Uterus (tissue), 2 donors: ENCODE measurements at regions not wholly inside any gene's neighbourhood (a gene's known extent, or its start where the extent isn't known, plus 50 kb on each side); places are given as distances from the start of the nearest gene placed in this dataset.

ENCODE experiments used
- CTCF ChIP-seq, 4 experiments: fragments of 200-600 bp in 2 of 4; fragments of 450-650 bp in 2 of 4; sonication (generic) in 2 of 4; IDR thresholded peaks; one replicate each; pipeline ENCODE4 v1.5.1; 2016 to 2019; ENCODE audit warnings: antibody characterized with exemption in 4 of 4, mild to moderate bottlenecking in 2 of 4, moderate library complexity in 1 of 4
- POLR2A ChIP-seq, 2 donors: fragments of 450-650 bp; IDR thresholded peaks; one replicate each; pipeline ENCODE4 v1.6.1; 2016; ENCODE audit warnings: antibody characterized with exemption in 2 of 2, mild to moderate bottlenecking in 1 of 2, moderate library complexity in 1 of 2

- TF ChIP-seq CTCF (IDR thresholded peaks at IDR 0.05) (no peak), POLR2A (IDR thresholded peaks at IDR 0.05) (no peak)
Observed at GRCh38 chr3:148030975-148031374, 621.8 kb downstream of the ZIC1 start.
